ENCODE measurements at regions not wholly inside any gene's neighbourhood (a gene's known extent, or its start where the extent isn't known, plus 50 kb on each side); places are given as distances from the start of the nearest gene placed in this dataset.

DNA sequence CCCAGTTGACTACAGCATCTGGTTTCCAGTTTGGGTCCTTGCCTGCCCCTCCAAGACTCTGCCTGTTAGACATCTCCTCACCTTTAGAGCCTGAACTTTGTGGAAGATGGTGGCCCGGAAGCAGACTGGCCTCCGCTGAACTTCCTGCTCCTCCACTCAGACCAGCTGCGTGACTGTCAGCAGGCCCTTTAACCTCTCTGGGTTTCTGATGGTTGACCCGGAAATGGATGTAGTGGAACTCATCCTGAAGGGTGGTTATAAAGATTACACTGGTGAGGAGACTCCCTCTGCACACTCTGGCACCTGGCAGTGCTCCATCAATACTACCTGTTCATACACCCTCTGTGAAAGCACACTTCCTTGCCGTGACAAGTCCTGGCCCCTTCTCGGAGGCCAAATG is 151.9 kb upstream of the TLE3 start:
- TF ChIP-seq, protein P1, sequence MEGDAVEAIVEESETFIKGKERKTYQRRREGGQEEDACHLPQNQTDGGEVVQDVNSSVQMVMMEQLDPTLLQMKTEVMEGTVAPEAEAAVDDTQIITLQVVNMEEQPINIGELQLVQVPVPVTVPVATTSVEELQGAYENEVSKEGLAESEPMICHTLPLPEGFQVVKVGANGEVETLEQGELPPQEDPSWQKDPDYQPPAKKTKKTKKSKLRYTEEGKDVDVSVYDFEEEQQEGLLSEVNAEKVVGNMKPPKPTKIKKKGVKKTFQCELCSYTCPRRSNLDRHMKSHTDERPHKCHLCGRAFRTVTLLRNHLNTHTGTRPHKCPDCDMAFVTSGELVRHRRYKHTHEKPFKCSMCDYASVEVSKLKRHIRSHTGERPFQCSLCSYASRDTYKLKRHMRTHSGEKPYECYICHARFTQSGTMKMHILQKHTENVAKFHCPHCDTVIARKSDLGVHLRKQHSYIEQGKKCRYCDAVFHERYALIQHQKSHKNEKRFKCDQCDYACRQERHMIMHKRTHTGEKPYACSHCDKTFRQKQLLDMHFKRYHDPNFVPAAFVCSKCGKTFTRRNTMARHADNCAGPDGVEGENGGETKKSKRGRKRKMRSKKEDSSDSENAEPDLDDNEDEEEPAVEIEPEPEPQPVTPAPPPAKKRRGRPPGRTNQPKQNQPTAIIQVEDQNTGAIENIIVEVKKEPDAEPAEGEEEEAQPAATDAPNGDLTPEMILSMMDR (IDR thresholded peaks at IDR 0.05) = no peak
- TF ChIP-seq POLR2A (IDR thresholded peaks at IDR 0.05) = no peak
